K562 (cell line): ENCODE measurements at regions not wholly inside any gene's neighbourhood (a gene's known extent, or its start where the extent isn't known, plus 50 kb on each side); places are given as distances from the start of the nearest gene placed in this dataset.

Experiments used
- ATAC-seq: fragments of 200-7000 bp; cut with Tn5 transposase; 3 replicates; pipeline ENCODE4 v1.9.1; 2020; ENCODE audit warnings: moderate library complexity
- BruUV-seq: library from RNA; stranded (reverse); fragments of 400-500 nt; replicated peaks from 2 replicates; lab custom pipeline; 2021; lab: Mats Ljungman, UMichigan
- CTCF ChIA-PET: fragments of 300-600 bp; formaldehyde crosslinking; extraction: SDS; loops from one replicate; lab custom pipeline; 2021; ENCODE audit warnings: low intra/inter-chr PET ratio; lab: Yijun Ruan, JAX
- POLR2A ChIA-PET: fragments of 300-600, 350-650 bp; sonication (Branson Sonifier 250); formaldehyde crosslinking; extraction: SDS; loops from one replicate; lab custom pipeline; 2021; ENCODE audit warnings: antibody characterized with exemption, inconsistent platforms; lab: Yijun Ruan, JAX
- DNase-seq, 4 experiments: peaks; one replicate each; pipeline versions ENCODE4 v3.0.0 to v3.0.0-alpha.2; 2011 to 2018; ENCODE audit warnings: low spot score in 3 of 4, mixed read lengths in 3 of 4; ENCODE audit errors: extremely low read depth in 1 of 4
- FAIRE-seq: peaks from 2 replicates; lab custom pipeline; 2011; peaks lifted over from hg19 to GRCh38; lab: Jason Lieb, UNC
- H2AFZ ChIP-seq: 2 replicates; pipeline ENCODE4 v1.6.0; 2011; ENCODE audit warnings: low read depth, low read length, control low read depth, inconsistent platforms
- H3K27ac ChIP-seq: fragments of 200-600 bp; 3 replicates; pipeline ENCODE4 v1.8.0; 2011; ENCODE audit warnings: low read depth, mild to moderate bottlenecking, control low read depth, inconsistent platforms, low read length, moderate library complexity, mixed read lengths; ENCODE audit errors: extremely low read depth
- H3K27me3 ChIP-seq, 2 experiments: fragments of 300-600 bp in 1 of 2; 2 replicates in 1 of 2; 3 replicates in 1 of 2; pipeline versions ENCODE4 v1.6.0 to v1.8.0; 2011; ENCODE audit warnings: inconsistent platforms in 2 of 2, low read length in 2 of 2, mild to moderate bottlenecking in 1 of 2, mixed read lengths in 1 of 2, moderate library complexity in 1 of 2; ENCODE audit not compliant: control insufficient read depth in 2 of 2, insufficient read depth in 2 of 2
- H3K36me3 ChIP-seq: fragments of 300-600 bp; 3 replicates; pipeline ENCODE4 v1.8.0; 2011; ENCODE audit warnings: mild to moderate bottlenecking, low read length, inconsistent platforms; ENCODE audit not compliant: control insufficient read depth, insufficient read depth
- H3K4me1 ChIP-seq, 2 experiments: fragments of 200-600 bp in 1 of 2; replicated peaks in 1 of 2; 2 replicates in 1 of 2; 3 replicates in 1 of 2; pipeline versions ENCODE4 v1.5.1 to v1.8.0; 2011; ENCODE audit warnings: inconsistent platforms in 2 of 2, low read length in 2 of 2, mild to moderate bottlenecking in 1 of 2, mixed read lengths in 1 of 2, moderate library complexity in 1 of 2; ENCODE audit not compliant: control insufficient read depth in 2 of 2, insufficient read depth in 2 of 2
- H3K4me2 ChIP-seq: 2 replicates; pipeline ENCODE4 v1.6.1; 2011; ENCODE audit warnings: low read length, control low read depth, inconsistent platforms, mixed read lengths; ENCODE audit not compliant: insufficient read depth
- H3K4me3 ChIP-seq: fragments of 200-600 bp; sonication (generic), shearing (Covaris generic); 2 replicates; pipeline ENCODE4 v1.5.1; 2016; ENCODE audit warnings: control low read depth, inconsistent platforms
- H3K79me2 ChIP-seq: fragments of 200-600 bp; 3 replicates; pipeline ENCODE4 v1.8.0; 2011; ENCODE audit warnings: low read length, inconsistent platforms; ENCODE audit not compliant: control insufficient read depth, insufficient read depth
- H3K9ac ChIP-seq, 2 experiments: 2 replicates each; pipeline versions ENCODE4 v1.6.0 to v1.6.1; 2011; ENCODE audit warnings: low read depth in 2 of 2, low read length in 2 of 2, control low read depth in 1 of 2, inconsistent platforms in 1 of 2, mild to moderate bottlenecking in 1 of 2, mixed read lengths in 1 of 2; ENCODE audit not compliant: insufficient read depth in 1 of 2
- H3K9me1 ChIP-seq: one replicate; pipeline ENCODE4 v1.6.0; 2011; ENCODE audit warnings: inconsistent platforms, mild to moderate bottlenecking, low read length, moderate library complexity; ENCODE audit not compliant: control insufficient read depth, insufficient read depth
- H3K9me3 ChIP-seq: replicated peaks from 2 replicates; pipeline ENCODE4 v1.5.1; 2011; ENCODE audit warnings: low read depth, low read length, inconsistent platforms; ENCODE audit not compliant: control insufficient read depth, insufficient read depth
- H4K20me1 ChIP-seq: replicated peaks from 2 replicates; pipeline ENCODE4 v1.6.1; 2011; ENCODE audit warnings: low read length, inconsistent platforms, mixed read lengths; ENCODE audit not compliant: control insufficient read depth, insufficient read depth
- ATF2 ChIP-seq: sonication (generic); formaldehyde crosslinking; IDR thresholded peaks from 2 replicates; pipeline ENCODE4 v1.8.1; 2022; ENCODE audit warnings: missing genetic modification reagents
- BRD9 ChIP-seq: fragments of 450-650 bp; IDR thresholded peaks from 2 replicates; pipeline ENCODE4 v1.6.1; 2018; ENCODE audit warnings: low read depth; ENCODE audit not compliant: partially characterized antibody
- EGR1 ChIP-seq: fragments of 450-650 bp; conservative IDR thresholded peaks from 2 replicates; pipeline ENCODE4 v1.6.1; 2017; ENCODE audit warnings: mild to moderate bottlenecking
- EP400 ChIP-seq: fragments of 450-650 bp; IDR thresholded peaks from 2 replicates; pipeline ENCODE4 v1.6.1; 2017; ENCODE audit warnings: antibody characterized with exemption, mild to moderate bottlenecking, moderate library complexity
- LCOR ChIP-seq: sonication (generic); formaldehyde crosslinking; IDR thresholded peaks from 2 replicates; pipeline ENCODE4 v1.8.0; 2022; ENCODE audit warnings: mild to moderate bottlenecking, missing genetic modification reagents
- MIER1 ChIP-seq: fragments of 450-650 bp; IDR thresholded peaks from 2 replicates; pipeline ENCODE4 v1.6.1; 2016; ENCODE audit warnings: antibody characterized with exemption, mild to moderate bottlenecking, low read depth
- MYBL2 ChIP-seq, 2 experiments: fragments of 450-650 bp in 1 of 2; sonication (generic) in 1 of 2; formaldehyde crosslinking in 1 of 2; IDR thresholded peaks; 2 replicates each; pipeline versions ENCODE4 v1.6.1 to v1.8.1; 2017 to 2022; ENCODE audit warnings: borderline replicate concordance in 1 of 2, inconsistent platforms in 1 of 2, low read depth in 1 of 2, mild to moderate bottlenecking in 1 of 2, missing genetic modification reagents in 1 of 2, moderate library complexity in 1 of 2
- ZEB2 ChIP-seq: fragments of 450-650 bp; IDR thresholded peaks from 2 replicates; pipeline ENCODE4 v1.6.1; 2016
- WGBS: fragments of 100-300 bp; shearing (Covaris generic); methylation state at CpG from one replicate; pipeline ENCODE4 v1.1.6; 2016; ENCODE audit warnings: low coverage, mixed read lengths; ENCODE audit not compliant: insufficient coverage; ENCODE audit errors: missing lambda C conversion rate; 5-methylcytosine and 5-hydroxymethylcytosine counted together
- in situ Hi-C: fragments of 300-500 bp; cut with MboI; formaldehyde crosslinking; loops from 4 replicates; pipeline ENCODE4 v1.15.0; 2018; ENCODE audit warnings: inconsistent platforms, mixed read lengths
- intact Hi-C: fragments of 100-400 bp; cut with micrococcal nuclease; formaldehyde crosslinking; loops from 2 replicates; pipeline ENCODE4 v1.14.2; 2022
- TF ChIP-seq, protein P1 (sequence below): fragments of 450-650 bp; IDR thresholded peaks from 2 replicates; pipeline ENCODE4 v1.6.1; 2016; ENCODE audit warnings: mild to moderate bottlenecking, moderate library complexity

DNA sequence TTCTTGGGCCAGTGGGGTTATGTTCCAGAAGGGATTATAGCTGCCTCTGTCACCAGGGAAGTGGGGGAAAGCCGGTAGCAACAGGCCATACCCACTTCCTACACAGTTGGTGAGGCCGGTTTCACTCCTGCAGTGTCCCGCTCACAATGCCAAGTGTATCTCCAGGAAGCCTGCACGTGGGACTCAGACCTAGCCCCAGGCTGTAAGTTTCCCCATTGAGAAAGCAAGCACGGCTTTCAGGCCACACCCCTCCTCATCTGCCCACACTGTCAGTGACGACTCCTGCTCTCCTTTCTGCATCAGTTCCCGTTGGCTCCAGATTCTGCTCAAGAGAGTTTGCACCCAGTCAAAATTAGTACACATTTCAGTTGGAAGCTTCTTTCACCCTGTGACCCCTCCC lies 51.6 kb upstream of the CPOX start:
- intact Hi-C loops (no loop called here), in situ Hi-C loops (no loop called here)
- no peak for ATAC-seq
- Histone ChIP-seq H3K4me1 (no peaks in the 10 kb centered on the region; a peak in 1 of 5 replicates), H3K9ac (no peak overlapping the region), H3K4me2 (no peak overlapping the region), H3K4me3 (no peak overlapping the region), H3K27ac (no peak overlapping the region), H2AFZ (no peak overlapping the region), H3K9me3 (no peaks in the 10 kb centered on the region), H3K27me3 (peaks cover 0 to 5% of the 10 kb centered on the region in 2 experiments; a peak in 1 of 5 replicates), H3K36me3 (no peaks in the 10 kb centered on the region), H3K79me2 (no peaks in the 10 kb centered on the region), H3K9me1 (no peaks in the 10 kb centered on the region), H4K20me1 (no peaks in the 10 kb centered on the region)
- TF ChIP-seq BRD9 (no peak), LCOR (CRISPR knock-in tag) (no peak), EGR1 (no peak), MIER1 (no peak), ATF2 (CRISPR knock-in tag) (no peak), MYBL2 (IDR thresholded peaks at IDR 0.05; ENCODE audit: low read depth) (no peak), MYBL2 (CRISPR knock-in tag; IDR thresholded peaks at IDR 0.05; ENCODE audit: borderline replicate concordance) (no peak), EP400 (no peak), ZEB2 (no peak)
- TF ChIP-seq, protein P1, sequence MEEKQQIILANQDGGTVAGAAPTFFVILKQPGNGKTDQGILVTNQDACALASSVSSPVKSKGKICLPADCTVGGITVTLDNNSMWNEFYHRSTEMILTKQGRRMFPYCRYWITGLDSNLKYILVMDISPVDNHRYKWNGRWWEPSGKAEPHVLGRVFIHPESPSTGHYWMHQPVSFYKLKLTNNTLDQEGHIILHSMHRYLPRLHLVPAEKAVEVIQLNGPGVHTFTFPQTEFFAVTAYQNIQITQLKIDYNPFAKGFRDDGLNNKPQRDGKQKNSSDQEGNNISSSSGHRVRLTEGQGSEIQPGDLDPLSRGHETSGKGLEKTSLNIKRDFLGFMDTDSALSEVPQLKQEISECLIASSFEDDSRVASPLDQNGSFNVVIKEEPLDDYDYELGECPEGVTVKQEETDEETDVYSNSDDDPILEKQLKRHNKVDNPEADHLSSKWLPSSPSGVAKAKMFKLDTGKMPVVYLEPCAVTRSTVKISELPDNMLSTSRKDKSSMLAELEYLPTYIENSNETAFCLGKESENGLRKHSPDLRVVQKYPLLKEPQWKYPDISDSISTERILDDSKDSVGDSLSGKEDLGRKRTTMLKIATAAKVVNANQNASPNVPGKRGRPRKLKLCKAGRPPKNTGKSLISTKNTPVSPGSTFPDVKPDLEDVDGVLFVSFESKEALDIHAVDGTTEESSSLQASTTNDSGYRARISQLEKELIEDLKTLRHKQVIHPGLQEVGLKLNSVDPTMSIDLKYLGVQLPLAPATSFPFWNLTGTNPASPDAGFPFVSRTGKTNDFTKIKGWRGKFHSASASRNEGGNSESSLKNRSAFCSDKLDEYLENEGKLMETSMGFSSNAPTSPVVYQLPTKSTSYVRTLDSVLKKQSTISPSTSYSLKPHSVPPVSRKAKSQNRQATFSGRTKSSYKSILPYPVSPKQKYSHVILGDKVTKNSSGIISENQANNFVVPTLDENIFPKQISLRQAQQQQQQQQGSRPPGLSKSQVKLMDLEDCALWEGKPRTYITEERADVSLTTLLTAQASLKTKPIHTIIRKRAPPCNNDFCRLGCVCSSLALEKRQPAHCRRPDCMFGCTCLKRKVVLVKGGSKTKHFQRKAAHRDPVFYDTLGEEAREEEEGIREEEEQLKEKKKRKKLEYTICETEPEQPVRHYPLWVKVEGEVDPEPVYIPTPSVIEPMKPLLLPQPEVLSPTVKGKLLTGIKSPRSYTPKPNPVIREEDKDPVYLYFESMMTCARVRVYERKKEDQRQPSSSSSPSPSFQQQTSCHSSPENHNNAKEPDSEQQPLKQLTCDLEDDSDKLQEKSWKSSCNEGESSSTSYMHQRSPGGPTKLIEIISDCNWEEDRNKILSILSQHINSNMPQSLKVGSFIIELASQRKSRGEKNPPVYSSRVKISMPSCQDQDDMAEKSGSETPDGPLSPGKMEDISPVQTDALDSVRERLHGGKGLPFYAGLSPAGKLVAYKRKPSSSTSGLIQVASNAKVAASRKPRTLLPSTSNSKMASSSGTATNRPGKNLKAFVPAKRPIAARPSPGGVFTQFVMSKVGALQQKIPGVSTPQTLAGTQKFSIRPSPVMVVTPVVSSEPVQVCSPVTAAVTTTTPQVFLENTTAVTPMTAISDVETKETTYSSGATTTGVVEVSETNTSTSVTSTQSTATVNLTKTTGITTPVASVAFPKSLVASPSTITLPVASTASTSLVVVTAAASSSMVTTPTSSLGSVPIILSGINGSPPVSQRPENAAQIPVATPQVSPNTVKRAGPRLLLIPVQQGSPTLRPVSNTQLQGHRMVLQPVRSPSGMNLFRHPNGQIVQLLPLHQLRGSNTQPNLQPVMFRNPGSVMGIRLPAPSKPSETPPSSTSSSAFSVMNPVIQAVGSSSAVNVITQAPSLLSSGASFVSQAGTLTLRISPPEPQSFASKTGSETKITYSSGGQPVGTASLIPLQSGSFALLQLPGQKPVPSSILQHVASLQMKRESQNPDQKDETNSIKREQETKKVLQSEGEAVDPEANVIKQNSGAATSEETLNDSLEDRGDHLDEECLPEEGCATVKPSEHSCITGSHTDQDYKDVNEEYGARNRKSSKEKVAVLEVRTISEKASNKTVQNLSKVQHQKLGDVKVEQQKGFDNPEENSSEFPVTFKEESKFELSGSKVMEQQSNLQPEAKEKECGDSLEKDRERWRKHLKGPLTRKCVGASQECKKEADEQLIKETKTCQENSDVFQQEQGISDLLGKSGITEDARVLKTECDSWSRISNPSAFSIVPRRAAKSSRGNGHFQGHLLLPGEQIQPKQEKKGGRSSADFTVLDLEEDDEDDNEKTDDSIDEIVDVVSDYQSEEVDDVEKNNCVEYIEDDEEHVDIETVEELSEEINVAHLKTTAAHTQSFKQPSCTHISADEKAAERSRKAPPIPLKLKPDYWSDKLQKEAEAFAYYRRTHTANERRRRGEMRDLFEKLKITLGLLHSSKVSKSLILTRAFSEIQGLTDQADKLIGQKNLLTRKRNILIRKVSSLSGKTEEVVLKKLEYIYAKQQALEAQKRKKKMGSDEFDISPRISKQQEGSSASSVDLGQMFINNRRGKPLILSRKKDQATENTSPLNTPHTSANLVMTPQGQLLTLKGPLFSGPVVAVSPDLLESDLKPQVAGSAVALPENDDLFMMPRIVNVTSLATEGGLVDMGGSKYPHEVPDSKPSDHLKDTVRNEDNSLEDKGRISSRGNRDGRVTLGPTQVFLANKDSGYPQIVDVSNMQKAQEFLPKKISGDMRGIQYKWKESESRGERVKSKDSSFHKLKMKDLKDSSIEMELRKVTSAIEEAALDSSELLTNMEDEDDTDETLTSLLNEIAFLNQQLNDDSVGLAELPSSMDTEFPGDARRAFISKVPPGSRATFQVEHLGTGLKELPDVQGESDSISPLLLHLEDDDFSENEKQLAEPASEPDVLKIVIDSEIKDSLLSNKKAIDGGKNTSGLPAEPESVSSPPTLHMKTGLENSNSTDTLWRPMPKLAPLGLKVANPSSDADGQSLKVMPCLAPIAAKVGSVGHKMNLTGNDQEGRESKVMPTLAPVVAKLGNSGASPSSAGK, result no peak
- DNase-seq, result no peak
- 0% methylated on average over 7 of the region's 7 CpGs for WGBS
- POLR2A ChIA-PET, result no interaction called here
- CTCF ChIA-PET, result no interaction called here
- no peak for FAIRE-seq
- no TSS peak for BruUV-seq
